Parathyroid adenoma (tissue), 2 donors: ENCODE measurements at regions not wholly inside any gene's neighbourhood (a gene's known extent, or its start where the extent isn't known, plus 50 kb on each side); places are given as distances from the start of the nearest gene placed in this dataset.
"Not testable (repeated sequence)": the region's sequence is repeated elsewhere in the genome, so short reads cannot be mapped to it uniquely, and the experiment has no call there.

Source experiments
- H2AFZ ChIP-seq: fragments of 300-600 bp; sonication (generic); one replicate; pipeline ENCODE4 v1.7.0; 2017; ENCODE audit warnings: antibody characterized with exemption, mild to moderate bottlenecking
- H3K27ac ChIP-seq: fragments of 300-600 bp; sonication (generic); one replicate; pipeline ENCODE4 v1.7.0; 2017
- H3K27me3 ChIP-seq: fragments of 300-600 bp; sonication (generic); one replicate; pipeline ENCODE4 v1.7.0; 2017; ENCODE audit warnings: low read length; ENCODE audit not compliant: control insufficient read depth, insufficient read depth
- H3K36me3 ChIP-seq: fragments of 300-600 bp; sonication (generic); one replicate; pipeline ENCODE4 v1.7.0; 2017; ENCODE audit warnings: low read length; ENCODE audit not compliant: control insufficient read depth, insufficient read depth
- H3K4me1 ChIP-seq: fragments of 300-600 bp; sonication (generic); one replicate; pipeline ENCODE4 v1.7.0; 2017; ENCODE audit warnings: control low read depth
- H3K4me2 ChIP-seq: fragments of 300-600 bp; sonication (generic); one replicate; pipeline ENCODE4 v1.7.0; 2017; ENCODE audit warnings: low read length
- H3K4me3 ChIP-seq: fragments of 300-600 bp; sonication (generic); one replicate; pipeline ENCODE4 v1.7.0; 2017; ENCODE audit warnings: low read depth, low read length
- H3K79me2 ChIP-seq: fragments of 300-600 bp; sonication (generic); one replicate; pipeline ENCODE4 v1.7.0; 2017; ENCODE audit warnings: control low read depth
- H3K9ac ChIP-seq: fragments of 300-600 bp; sonication (generic); one replicate; pipeline ENCODE4 v1.7.0; 2017; ENCODE audit warnings: mild to moderate bottlenecking
- H3K9me3 ChIP-seq: fragments of 300-600 bp; sonication (generic); one replicate; pipeline ENCODE4 v1.7.0; 2017; ENCODE audit warnings: low read length; ENCODE audit not compliant: control insufficient read depth
- TF ChIP-seq, protein P1 (sequence below): fragments of 300-600 bp; sonication (generic); IDR thresholded peaks from one replicate; pipeline ENCODE4 v1.7.0; 2017; ENCODE audit warnings: antibody characterized with exemption, mild to moderate bottlenecking
- donor health status: primary hyperparathyroidism.

DNA sequence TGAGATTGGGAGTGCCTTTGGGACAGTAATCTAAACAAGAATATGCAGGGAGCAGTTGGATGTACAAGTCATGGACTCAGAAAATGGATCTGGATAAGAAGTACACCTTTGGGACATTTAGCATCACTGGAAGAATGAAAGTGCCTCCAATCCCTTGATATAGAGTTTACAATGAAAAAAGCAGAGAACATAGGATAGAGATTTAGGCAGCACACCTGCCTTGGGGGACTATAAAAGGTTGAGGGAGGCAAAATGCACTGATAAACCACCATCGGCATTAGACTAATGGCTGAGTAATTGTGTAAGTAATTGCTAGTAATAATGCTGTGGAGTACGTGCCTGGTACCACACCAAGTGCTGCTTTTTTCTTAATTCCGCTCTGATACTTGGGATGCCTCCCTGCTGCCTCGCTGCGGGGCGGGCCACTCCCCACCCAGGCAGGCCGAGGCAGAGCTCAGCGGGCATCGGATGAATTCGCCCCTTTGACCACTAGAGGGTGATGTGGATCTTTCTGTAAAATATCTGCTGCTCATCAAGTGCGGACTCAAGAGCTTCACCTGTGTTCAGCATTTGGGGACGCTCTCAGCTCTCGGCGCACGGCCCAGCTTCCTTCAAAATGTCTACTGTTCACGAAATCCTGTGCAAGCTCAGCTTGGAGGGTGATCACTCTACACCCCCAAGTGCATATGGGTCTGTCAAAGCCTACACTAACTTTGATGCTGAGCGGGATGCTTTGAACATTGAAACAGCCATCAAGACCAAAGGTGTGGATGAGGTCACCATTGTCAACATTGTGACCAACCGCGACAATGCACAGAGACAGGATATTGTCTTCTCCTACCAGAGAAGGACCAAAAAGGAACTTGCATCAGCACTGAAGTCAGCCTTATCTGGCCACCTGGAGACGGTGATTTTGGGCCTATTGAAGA, 99.9 kb downstream of the ANKRD18B start:
- Histone ChIP-seq H3K9me3 (no peaks in the 10 kb centered on the region), H3K9ac (no peak overlapping the region), H3K36me3 (no peaks in the 10 kb centered on the region), H3K27ac (no peak overlapping the region), H3K79me2 (no peaks in the 10 kb centered on the region), H3K4me1 (no peaks in the 10 kb centered on the region), H3K27me3 (no peaks in the 10 kb centered on the region), H3K4me3 (no peak overlapping the region), H3K4me2 (no peak overlapping the region), H2AFZ (no peak overlapping the region)
- TF ChIP-seq, protein P1, sequence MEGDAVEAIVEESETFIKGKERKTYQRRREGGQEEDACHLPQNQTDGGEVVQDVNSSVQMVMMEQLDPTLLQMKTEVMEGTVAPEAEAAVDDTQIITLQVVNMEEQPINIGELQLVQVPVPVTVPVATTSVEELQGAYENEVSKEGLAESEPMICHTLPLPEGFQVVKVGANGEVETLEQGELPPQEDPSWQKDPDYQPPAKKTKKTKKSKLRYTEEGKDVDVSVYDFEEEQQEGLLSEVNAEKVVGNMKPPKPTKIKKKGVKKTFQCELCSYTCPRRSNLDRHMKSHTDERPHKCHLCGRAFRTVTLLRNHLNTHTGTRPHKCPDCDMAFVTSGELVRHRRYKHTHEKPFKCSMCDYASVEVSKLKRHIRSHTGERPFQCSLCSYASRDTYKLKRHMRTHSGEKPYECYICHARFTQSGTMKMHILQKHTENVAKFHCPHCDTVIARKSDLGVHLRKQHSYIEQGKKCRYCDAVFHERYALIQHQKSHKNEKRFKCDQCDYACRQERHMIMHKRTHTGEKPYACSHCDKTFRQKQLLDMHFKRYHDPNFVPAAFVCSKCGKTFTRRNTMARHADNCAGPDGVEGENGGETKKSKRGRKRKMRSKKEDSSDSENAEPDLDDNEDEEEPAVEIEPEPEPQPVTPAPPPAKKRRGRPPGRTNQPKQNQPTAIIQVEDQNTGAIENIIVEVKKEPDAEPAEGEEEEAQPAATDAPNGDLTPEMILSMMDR: peak; percentile 70

GRCh38 chr9:33628318-33628717, 104.3 kb downstream of the ANKRD18B start:
- H3K4me3 ChIP-seq, H3K27ac ChIP-seq, H3K4me2 ChIP-seq, H3K4me1 ChIP-seq, H2AFZ ChIP-seq, H3K9ac ChIP-seq, H3K9me3 ChIP-seq, H3K27me3 ChIP-seq, H3K79me2 ChIP-seq, H3K36me3 ChIP-seq: not testable (repeated sequence)

- Histone ChIP-seq H3K36me3 (no peaks in the 10 kb centered on the region), H3K4me2 (no peak overlapping the region), H3K9me3 (no peaks in the 10 kb centered on the region), H3K9ac (no peak overlapping the region), H3K79me2 (no peaks in the 10 kb centered on the region), H2AFZ (no peak overlapping the region), H3K27ac (no peak overlapping the region), H3K27me3 (no peaks in the 10 kb centered on the region), H3K4me1 (no peaks in the 10 kb centered on the region), H3K4me3 (no peak overlapping the region)
- TF ChIP-seq, protein P1: no peak
Measured at GRCh38 chr9:33628865-33629410, 104.9 kb downstream of the ANKRD18B start.

GRCh38 chr9:33633636-33634035, 109.6 kb downstream of the ANKRD18B start:
- Histone ChIP-seq H3K27me3 (no peaks in the 10 kb centered on the region), H3K4me2 (no peak overlapping the region), H3K79me2 (no peaks in the 10 kb centered on the region), H3K9ac (no peak overlapping the region), H2AFZ (no peak overlapping the region), H3K4me1 (no peaks in the 10 kb centered on the region), H3K9me3 (no peaks in the 10 kb centered on the region), H3K27ac (no peak overlapping the region), H3K4me3 (no peak overlapping the region), H3K36me3 (no peaks in the 10 kb centered on the region)
- TF ChIP-seq, protein P1: no peak

GRCh38 chr9:33637881-33638280, 113.8 kb downstream of the ANKRD18B start:
- H3K4me2 ChIP-seq: no peak overlapping the region
- H3K4me3 ChIP-seq: no peak overlapping the region
- TF ChIP-seq, protein P1: no peak
- no peaks in the 10 kb centered on the region for H3K36me3 ChIP-seq
- no peaks in the 10 kb centered on the region for H3K4me1 ChIP-seq
- H2AFZ ChIP-seq: no peak overlapping the region
- no peak overlapping the region for H3K27ac ChIP-seq
- H3K9ac ChIP-seq: no peak overlapping the region
- no peaks in the 10 kb centered on the region for H3K27me3 ChIP-seq
- H3K9me3 ChIP-seq: no peaks in the 10 kb centered on the region
- H3K79me2 ChIP-seq: no peaks in the 10 kb centered on the region
